ENCODE measurements at regions not wholly inside any gene's neighbourhood (a gene's known extent, or its start where the extent isn't known, plus 50 kb on each side); places are given as distances from the start of the nearest gene placed in this dataset.
"Not testable (repeated sequence)": the region's sequence is repeated elsewhere in the genome, so short reads cannot be mapped to it uniquely, and the experiment has no call there.

DNA sequence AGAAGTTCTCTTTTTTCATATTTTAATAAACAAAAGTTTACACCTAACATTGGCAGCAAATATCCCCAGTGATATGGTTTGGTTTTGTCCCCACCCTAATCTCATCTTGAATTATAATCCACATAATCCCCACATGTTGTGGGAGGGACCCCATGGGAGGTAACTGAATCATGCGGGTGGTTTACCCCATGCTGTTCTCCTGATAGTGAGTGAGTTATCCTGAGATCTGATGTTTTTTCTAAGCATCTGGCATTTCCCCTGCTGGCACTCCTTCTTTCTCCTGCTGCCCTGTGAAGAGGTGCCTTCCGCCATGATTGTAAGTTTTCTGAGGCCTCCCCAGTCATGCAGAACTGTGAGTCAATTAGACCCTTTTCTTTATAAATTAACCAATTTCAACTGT lies 214.7 kb downstream of the SLITRK1 start:
- H3K27me3 ChIP-seq, result no peaks in the 10 kb centered on the region
- intact Hi-C loops (cut with DNase I), result no loop called here

DNA sequence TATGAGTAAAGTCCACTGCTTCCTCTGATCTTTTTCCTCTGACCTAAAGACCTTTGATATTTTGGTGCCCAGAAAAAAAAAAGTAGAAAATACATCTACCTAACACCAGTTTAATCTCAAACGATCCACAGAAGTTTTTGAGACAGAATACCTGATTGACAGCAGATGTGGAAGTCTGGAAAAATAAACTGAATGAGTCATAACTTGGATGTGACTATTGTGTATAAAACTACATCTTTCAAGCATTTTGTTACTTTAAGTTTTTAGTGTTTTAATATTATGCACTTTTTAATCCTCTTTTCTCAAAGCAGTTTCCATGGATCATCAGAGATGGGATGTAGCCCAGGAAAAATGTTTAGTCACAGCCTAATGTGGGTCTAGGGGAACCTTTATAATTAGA lies 216.1 kb downstream of the SLITRK1 start:
- TF ChIP-seq POLR2AphosphoS5 (IDR thresholded peaks at IDR 0.05) (no peak), POLR2A (IDR thresholded peaks at IDR 0.05) (no peak), EP300 (IDR thresholded peaks at IDR 0.05) (no peak)
- TF ChIP-seq, protein P1, sequence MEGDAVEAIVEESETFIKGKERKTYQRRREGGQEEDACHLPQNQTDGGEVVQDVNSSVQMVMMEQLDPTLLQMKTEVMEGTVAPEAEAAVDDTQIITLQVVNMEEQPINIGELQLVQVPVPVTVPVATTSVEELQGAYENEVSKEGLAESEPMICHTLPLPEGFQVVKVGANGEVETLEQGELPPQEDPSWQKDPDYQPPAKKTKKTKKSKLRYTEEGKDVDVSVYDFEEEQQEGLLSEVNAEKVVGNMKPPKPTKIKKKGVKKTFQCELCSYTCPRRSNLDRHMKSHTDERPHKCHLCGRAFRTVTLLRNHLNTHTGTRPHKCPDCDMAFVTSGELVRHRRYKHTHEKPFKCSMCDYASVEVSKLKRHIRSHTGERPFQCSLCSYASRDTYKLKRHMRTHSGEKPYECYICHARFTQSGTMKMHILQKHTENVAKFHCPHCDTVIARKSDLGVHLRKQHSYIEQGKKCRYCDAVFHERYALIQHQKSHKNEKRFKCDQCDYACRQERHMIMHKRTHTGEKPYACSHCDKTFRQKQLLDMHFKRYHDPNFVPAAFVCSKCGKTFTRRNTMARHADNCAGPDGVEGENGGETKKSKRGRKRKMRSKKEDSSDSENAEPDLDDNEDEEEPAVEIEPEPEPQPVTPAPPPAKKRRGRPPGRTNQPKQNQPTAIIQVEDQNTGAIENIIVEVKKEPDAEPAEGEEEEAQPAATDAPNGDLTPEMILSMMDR (IDR thresholded peaks at IDR 0.05), result no peak
- H3K4me3 ChIP-seq, result no peak overlapping the region
- H3K36me3 ChIP-seq, result no peaks in the 10 kb centered on the region
- no peaks in the 10 kb centered on the region for H3K9me3 ChIP-seq
- intact Hi-C loops (cut with DNase I), result no loop called here
- no peaks in the 10 kb centered on the region for H3K4me1 ChIP-seq
- WGBS, 2 donors, result 63% methylated on average over 1 of the region's 1 CpG
- no peaks in the 10 kb centered on the region for H3K27me3 ChIP-seq
- DNase-seq, result no peak
- H3K27ac ChIP-seq, result no peak overlapping the region

More for the DNA sequence above, 214.7 kb downstream of the SLITRK1 start:
- Histone ChIP-seq H3K4me1 (no peaks in the 10 kb centered on the region), H3K27ac (no peak overlapping the region), H3K36me3 (no peaks in the 10 kb centered on the region), H3K4me3 (no peak overlapping the region), H3K9me3 (no peaks in the 10 kb centered on the region)
- TF ChIP-seq POLR2A (IDR thresholded peaks at IDR 0.05) (no peak), POLR2AphosphoS5 (IDR thresholded peaks at IDR 0.05) (no peak), EP300 (IDR thresholded peaks at IDR 0.05) (no peak)
- TF ChIP-seq, protein P1 (IDR thresholded peaks at IDR 0.05), result no peak
- WGBS, 2 donors, result 85 to 93% methylated on average over 2 of the region's 2 CpGs
- no peak for DNase-seq

DNA sequence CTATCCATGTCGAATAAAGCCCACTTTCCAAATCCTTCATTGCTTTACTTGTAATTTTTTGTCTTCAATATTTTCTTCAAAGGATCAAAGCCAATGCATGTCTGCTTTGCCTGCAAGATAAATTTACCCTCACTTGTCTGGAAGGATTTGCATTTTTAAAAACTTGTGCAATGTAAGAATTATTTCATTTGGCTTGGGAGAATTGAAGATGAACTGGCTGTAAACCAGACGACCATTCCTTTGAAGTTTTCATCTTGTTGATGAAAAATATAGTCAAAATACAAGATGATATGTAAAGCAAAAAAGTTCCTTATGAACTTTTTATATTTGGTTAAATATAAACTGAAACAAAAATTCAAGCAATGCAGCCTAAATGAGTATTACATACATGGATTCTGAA lies 225.0 kb downstream of the SLITRK1 start:
- H3K9me3 ChIP-seq, result no peaks in the 10 kb centered on the region
- intact Hi-C loops (cut with DNase I), result no loop called here
- DNase-seq, result no peak
- H3K36me3 ChIP-seq, result no peaks in the 10 kb centered on the region
- no peaks in the 10 kb centered on the region for H3K4me1 ChIP-seq
- H3K27ac ChIP-seq, result no peak overlapping the region
- no peak overlapping the region for H3K4me3 ChIP-seq
- no peaks in the 10 kb centered on the region for H3K27me3 ChIP-seq
- WGBS, 2 donors, result 42 to 66% methylated on average over 2 of the region's 2 CpGs
- TF ChIP-seq, protein P1 (IDR thresholded peaks at IDR 0.05), result no peak
- TF ChIP-seq POLR2A (IDR thresholded peaks at IDR 0.05), result no peak
- no peak for TF ChIP-seq EP300 (IDR thresholded peaks at IDR 0.05)
- no peak for TF ChIP-seq POLR2AphosphoS5 (IDR thresholded peaks at IDR 0.05)

DNA sequence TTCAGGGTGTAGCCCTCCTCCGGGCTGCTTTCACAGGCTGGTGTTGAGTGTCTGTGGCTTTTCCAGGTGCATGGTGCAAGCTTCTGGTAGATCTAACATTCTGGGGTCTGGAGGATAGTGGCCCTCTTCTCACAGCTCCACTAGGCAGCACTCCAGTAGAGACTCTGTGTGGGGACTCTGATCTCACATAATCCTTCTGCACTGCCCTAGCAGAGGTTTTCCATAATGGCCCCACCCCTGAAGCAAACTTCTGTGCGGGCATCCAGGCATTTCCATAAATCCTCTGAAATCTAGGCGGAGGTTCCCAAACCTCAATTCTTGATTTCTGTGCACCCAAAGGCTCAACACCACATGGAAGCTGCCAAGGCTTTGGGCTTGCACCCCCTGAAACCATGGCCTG lies 239.7 kb downstream of the SLITRK1 start:
- intact Hi-C loops (cut with DNase I); H3K9me3 ChIP-seq; H3K4me1 ChIP-seq; H3K27ac ChIP-seq; H3K36me3 ChIP-seq; H3K27me3 ChIP-seq; H3K4me3 ChIP-seq; DNase-seq: not testable (repeated sequence)
- WGBS, 2 donors, result 92 to 93% methylated on average over 3 of the region's 3 CpGs

DNA sequence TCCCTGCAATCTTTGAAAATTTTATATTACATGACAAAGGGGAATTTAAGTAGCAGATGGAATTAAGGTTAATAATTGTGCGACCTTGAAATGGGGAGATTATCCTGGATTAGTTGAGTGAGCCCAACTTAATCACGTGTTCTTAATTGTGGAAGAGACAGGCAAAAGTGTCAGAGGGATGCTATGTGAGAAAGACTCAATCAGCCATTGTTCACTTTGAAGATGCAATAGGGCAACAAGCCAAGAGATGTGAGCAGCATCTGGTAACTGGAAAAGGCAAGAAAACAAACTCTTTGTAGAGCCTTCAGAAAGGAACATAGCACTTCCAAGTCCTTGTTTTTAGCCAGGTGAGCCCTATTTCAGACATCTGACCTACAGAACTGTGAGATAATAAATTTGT lies 247.7 kb downstream of the SLITRK1 start:
- no peak overlapping the region for H3K27ac ChIP-seq
- no peaks in the 10 kb centered on the region for H3K36me3 ChIP-seq
- intact Hi-C loops (cut with DNase I), result no loop called here
- TF ChIP-seq, protein P1 (IDR thresholded peaks at IDR 0.05), result no peak
- TF ChIP-seq POLR2A (IDR thresholded peaks at IDR 0.05), result no peak
- TF ChIP-seq POLR2AphosphoS5 (IDR thresholded peaks at IDR 0.05), result no peak
- TF ChIP-seq EP300 (IDR thresholded peaks at IDR 0.05), result no peak
- WGBS, 2 donors, result 72 to 85% methylated on average over 2 of the region's 2 CpGs
- H3K4me1 ChIP-seq, result no peaks in the 10 kb centered on the region
- H3K9me3 ChIP-seq, result no peaks in the 10 kb centered on the region
- no peak overlapping the region for H3K4me3 ChIP-seq
- DNase-seq, result no peak
- no peaks in the 10 kb centered on the region for H3K27me3 ChIP-seq

Measured in sigmoid colon (tissue), 6 donors.